Mesendoderm (in vitro differentiated cells): ENCODE measurements at regions not wholly inside any gene's neighbourhood (a gene's known extent, or its start where the extent isn't known, plus 50 kb on each side); places are given as distances from the start of the nearest gene placed in this dataset.

Experiments
- DNase-seq: peaks from one replicate; pipeline ENCODE4 v3.0.0; 2013
- H2AK5ac ChIP-seq: 2 replicates; pipeline ENCODE4 v1.6.1; 2013; ENCODE audit warnings: low read length, inconsistent platforms
- H2BK120ac ChIP-seq: 2 replicates; pipeline ENCODE4 v1.6.1; 2013; ENCODE audit warnings: low read depth, mild to moderate bottlenecking, low read length, moderate library complexity, mixed read lengths
- H2BK15ac ChIP-seq: replicated peaks from 2 replicates; pipeline ENCODE4 v1.6.1; 2013; ENCODE audit warnings: low read depth, mild to moderate bottlenecking, moderate library complexity
- H2BK5ac ChIP-seq: 2 replicates; pipeline ENCODE4 v1.6.1; 2013; ENCODE audit warnings: low read length, inconsistent platforms
- H3K18ac ChIP-seq: 2 replicates; pipeline ENCODE4 v1.6.1; 2013; ENCODE audit warnings: mild to moderate bottlenecking, low read length, mixed read lengths
- H3K23ac ChIP-seq: one replicate; pipeline ENCODE4 v1.6.1; 2013; ENCODE audit warnings: low read length
- H3K27ac ChIP-seq: 2 replicates; pipeline ENCODE4 v1.5.1; 2013; ENCODE audit warnings: low read depth, mild to moderate bottlenecking, inconsistent platforms, low read length, moderate library complexity
- H3K27me3 ChIP-seq: 2 replicates; pipeline ENCODE4 v1.6.1; 2013; ENCODE audit warnings: low read length, control low read depth, mild to moderate bottlenecking, inconsistent platforms; ENCODE audit not compliant: insufficient read depth, poor library complexity
- H3K36me3 ChIP-seq: 2 replicates; pipeline ENCODE4 v1.6.1; 2013; ENCODE audit warnings: low read length, inconsistent platforms; ENCODE audit not compliant: control insufficient read depth, insufficient read depth
- H3K4ac ChIP-seq: one replicate; pipeline ENCODE4 v1.6.1; 2013; ENCODE audit warnings: low read depth, mild to moderate bottlenecking, low read length, moderate library complexity
- H3K4me1 ChIP-seq: 2 replicates; pipeline ENCODE4 v1.6.1; 2013; ENCODE audit warnings: low read depth, low read length, inconsistent platforms; ENCODE audit not compliant: control insufficient read depth
- H3K4me2 ChIP-seq: 2 replicates; pipeline ENCODE4 v1.6.1; 2013; ENCODE audit warnings: low read length
- H3K4me3 ChIP-seq: 2 replicates; pipeline ENCODE4 v1.5.1; 2013; ENCODE audit warnings: mild to moderate bottlenecking, low read length
- H3K56ac ChIP-seq: one replicate; pipeline ENCODE4 v1.6.1; 2013; ENCODE audit warnings: low read length
- H3K79me1 ChIP-seq: 2 replicates; pipeline ENCODE4 v1.6.1; 2013; ENCODE audit warnings: low read length, inconsistent platforms
- H3K79me2 ChIP-seq: 2 replicates; pipeline ENCODE4 v1.6.1; 2013; ENCODE audit warnings: mild to moderate bottlenecking, low read length; ENCODE audit not compliant: control insufficient read depth, insufficient read depth
- H3K9ac ChIP-seq: 2 replicates; pipeline ENCODE4 v1.6.1; 2013; ENCODE audit warnings: low read length, inconsistent platforms
- H4K5ac ChIP-seq: one replicate; pipeline ENCODE4 v1.6.1; 2013; ENCODE audit warnings: low read length
- H4K8ac ChIP-seq: one replicate; pipeline ENCODE4 v1.6.1; 2013; ENCODE audit warnings: low read depth, mild to moderate bottlenecking, control low read depth, low read length, moderate library complexity
- WGBS: extraction: QIAGEN DNeasy Blood & Tissue Kit; methylation state at CpG from one replicate; pipeline ENCODE4 v1.1.7; 2013; ENCODE audit warnings: low lambda C conversion rate, missing lambda C conversion rate; ENCODE audit not compliant: insufficient coverage; ENCODE audit errors: extremely low coverage; 5-methylcytosine and 5-hydroxymethylcytosine counted together

DNA sequence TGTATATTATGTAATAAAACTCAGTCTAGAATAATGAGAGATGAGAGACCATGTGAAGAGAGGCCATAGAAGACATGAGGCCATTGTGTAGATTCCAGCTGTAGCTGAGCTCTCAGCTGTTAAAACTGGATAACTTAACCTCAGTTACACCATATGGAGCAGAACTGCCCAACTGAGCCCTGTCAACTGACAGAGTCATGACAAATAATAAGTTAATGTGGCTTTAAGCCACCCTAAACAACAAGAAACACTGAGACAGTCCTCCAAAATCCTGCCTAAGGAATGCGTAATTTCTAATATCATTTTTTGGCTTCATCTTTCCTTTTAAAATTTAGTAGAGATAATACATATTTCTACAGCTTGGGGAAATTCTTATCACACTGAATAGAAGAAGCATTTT lies 580.0 kb upstream of the RGS18 start:
- Histone ChIP-seq H2BK120ac (no peak overlapping the region), H3K27ac (no peak overlapping the region), H3K4me2 (no peak overlapping the region), H3K36me3 (no peaks in the 10 kb centered on the region), H4K8ac (no peak overlapping the region), H3K79me1 (no peaks in the 10 kb centered on the region), H3K9ac (no peak overlapping the region), H2BK5ac (no peak overlapping the region), H3K27me3 (no peaks in the 10 kb centered on the region), H3K18ac (no peak overlapping the region), H3K56ac (no peak overlapping the region), H2AK5ac (no peak overlapping the region), H3K4me1 (no peaks in the 10 kb centered on the region), H3K4me3 (no peak overlapping the region), H3K79me2 (no peaks in the 10 kb centered on the region), H4K5ac (no peak overlapping the region), H3K23ac (no peak overlapping the region), H2BK15ac (no peak overlapping the region), H3K4ac (no peak overlapping the region)
- no CpG with 5 or more reads among the region's 1 CpG for WGBS
- no peak for DNase-seq

DNA sequence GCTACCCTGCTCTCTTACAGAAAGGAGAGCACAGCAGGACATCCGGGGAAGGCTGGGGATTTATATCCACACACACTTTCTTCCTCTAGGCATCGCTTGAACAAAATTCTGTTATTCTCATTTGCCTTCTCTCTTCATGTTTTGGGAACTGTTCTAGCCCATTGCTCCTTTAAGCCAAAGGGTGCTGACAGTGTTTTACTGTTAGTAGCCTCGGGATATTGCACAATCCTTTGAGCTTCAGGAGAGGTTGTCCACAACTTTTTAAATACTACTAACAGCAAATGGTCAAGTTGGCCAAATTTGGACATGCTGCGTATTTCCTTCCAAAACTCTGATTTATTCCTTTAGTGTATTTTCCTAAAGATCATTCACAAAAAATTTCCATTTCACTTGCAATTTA lies 579.2 kb upstream of the RGS18 start:
- Histone ChIP-seq H3K9ac (no peak overlapping the region), H3K4me1 (no peaks in the 10 kb centered on the region), H3K4ac (no peak overlapping the region), H3K4me2 (no peak overlapping the region), H3K36me3 (no peaks in the 10 kb centered on the region), H4K5ac (no peak overlapping the region), H3K79me1 (no peaks in the 10 kb centered on the region), H3K56ac (no peak overlapping the region), H3K4me3 (no peak overlapping the region), H4K8ac (no peak overlapping the region), H2BK15ac (no peak overlapping the region), H2BK5ac (no peak overlapping the region), H2BK120ac (no peak overlapping the region), H3K27me3 (no peaks in the 10 kb centered on the region), H3K27ac (no peak overlapping the region), H2AK5ac (no peak overlapping the region), H3K79me2 (no peaks in the 10 kb centered on the region), H3K18ac (no peak overlapping the region), H3K23ac (no peak overlapping the region)
- WGBS: no CpG with 5 or more reads among the region's 4 CpGs
- DNase-seq: no peak

- Histone ChIP-seq H4K5ac (no peak overlapping the region), H3K79me2 (no peaks in the 10 kb centered on the region), H4K8ac (no peak overlapping the region), H2BK15ac (no peak overlapping the region), H3K4me3 (no peak overlapping the region), H3K36me3 (no peaks in the 10 kb centered on the region), H3K27me3 (no peaks in the 10 kb centered on the region), H3K79me1 (no peaks in the 10 kb centered on the region), H3K4ac (no peak overlapping the region), H3K56ac (no peak overlapping the region), H2BK5ac (no peak overlapping the region), H3K9ac (no peak overlapping the region), H2BK120ac (no peak overlapping the region), H3K4me1 (no peaks in the 10 kb centered on the region), H3K18ac (no peak overlapping the region), H3K4me2 (no peak overlapping the region), H2AK5ac (no peak overlapping the region), H3K27ac (no peak overlapping the region), H3K23ac (no peak overlapping the region)
- DNase-seq: peak; percentile 73
- WGBS: no CpG with 5 or more reads among the region's 1 CpG
Measured at GRCh38 chr1:191582169-191582568, 576.1 kb upstream of the RGS18 start.

DNA sequence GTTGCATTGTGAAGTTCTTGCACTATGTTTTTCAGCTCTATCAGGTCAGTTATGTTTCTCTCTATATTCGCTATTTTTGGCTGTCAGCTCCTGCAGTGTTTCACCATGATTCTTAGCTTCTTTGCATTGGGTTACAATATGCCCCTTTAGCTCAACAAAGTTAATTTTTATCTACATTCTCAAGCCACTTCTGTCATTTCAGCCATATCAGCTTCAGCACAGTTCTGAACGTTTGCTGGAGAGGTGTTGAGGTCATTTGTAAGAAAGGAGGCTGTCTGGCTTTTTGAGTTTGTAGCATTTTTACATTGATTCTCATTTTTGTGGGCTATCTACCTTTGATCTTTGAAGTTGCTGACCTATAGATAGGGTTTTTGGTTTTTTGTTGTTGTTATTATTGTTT lies 573.2 kb upstream of the RGS18 start:
- Histone ChIP-seq H3K18ac (no peak overlapping the region), H2AK5ac (no peak overlapping the region), H3K23ac (no peak overlapping the region), H3K56ac (no peak overlapping the region), H4K5ac (no peak overlapping the region), H2BK15ac (no peak overlapping the region), H2BK120ac (no peak overlapping the region), H3K4me2 (no peak overlapping the region), H3K4me1 (no peaks in the 10 kb centered on the region), H3K27ac (no peak overlapping the region), H4K8ac (no peak overlapping the region), H2BK5ac (no peak overlapping the region), H3K79me2 (no peaks in the 10 kb centered on the region), H3K36me3 (no peaks in the 10 kb centered on the region), H3K4ac (no peak overlapping the region), H3K27me3 (no peaks in the 10 kb centered on the region), H3K9ac (no peak overlapping the region), H3K4me3 (no peak overlapping the region), H3K79me1 (no peaks in the 10 kb centered on the region)
- no peak for DNase-seq
- WGBS: no CpG with 5 or more reads among the region's 2 CpGs

DNA sequence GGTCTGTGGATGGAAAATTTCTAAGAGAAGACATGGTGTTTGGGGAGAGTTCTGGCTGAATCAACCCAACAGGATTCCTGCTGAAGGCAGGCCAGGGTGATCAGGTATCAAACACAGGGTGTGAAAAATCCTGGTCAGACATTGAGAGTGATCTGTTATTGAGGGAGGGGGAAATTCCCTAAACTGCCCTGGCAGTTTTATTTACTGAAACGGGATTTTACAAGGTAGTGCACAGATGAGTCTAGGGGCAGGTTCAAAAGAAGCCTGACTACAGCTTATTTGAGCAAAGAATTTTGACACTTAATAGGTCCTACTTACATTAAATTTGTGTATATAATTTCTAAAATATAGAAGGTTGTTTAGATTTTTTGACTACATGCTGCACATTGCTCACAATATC lies 569.4 kb upstream of the RGS18 start:
- H3K4me1 ChIP-seq: no peaks in the 10 kb centered on the region
- no peak for DNase-seq
- H3K27ac ChIP-seq: no peak overlapping the region
- H4K5ac ChIP-seq: no peak overlapping the region
- no peaks in the 10 kb centered on the region for H3K79me1 ChIP-seq
- no peak overlapping the region for H4K8ac ChIP-seq
- H3K9ac ChIP-seq: no peak overlapping the region
- no peak overlapping the region for H3K56ac ChIP-seq
- no peaks in the 10 kb centered on the region for H3K27me3 ChIP-seq
- H3K4ac ChIP-seq: no peak overlapping the region
- no peaks in the 10 kb centered on the region for H3K36me3 ChIP-seq
- no peak overlapping the region for H2BK120ac ChIP-seq
- no peak overlapping the region for H2BK15ac ChIP-seq
- H2AK5ac ChIP-seq: no peak overlapping the region
- H3K18ac ChIP-seq: no peak overlapping the region
- H3K23ac ChIP-seq: no peak overlapping the region
- WGBS: no CpG with 5 or more reads among the region's 1 CpG
- H2BK5ac ChIP-seq: no peak overlapping the region
- no peaks in the 10 kb centered on the region for H3K79me2 ChIP-seq
- no peak overlapping the region for H3K4me2 ChIP-seq
- H3K4me3 ChIP-seq: no peak overlapping the region

DNA sequence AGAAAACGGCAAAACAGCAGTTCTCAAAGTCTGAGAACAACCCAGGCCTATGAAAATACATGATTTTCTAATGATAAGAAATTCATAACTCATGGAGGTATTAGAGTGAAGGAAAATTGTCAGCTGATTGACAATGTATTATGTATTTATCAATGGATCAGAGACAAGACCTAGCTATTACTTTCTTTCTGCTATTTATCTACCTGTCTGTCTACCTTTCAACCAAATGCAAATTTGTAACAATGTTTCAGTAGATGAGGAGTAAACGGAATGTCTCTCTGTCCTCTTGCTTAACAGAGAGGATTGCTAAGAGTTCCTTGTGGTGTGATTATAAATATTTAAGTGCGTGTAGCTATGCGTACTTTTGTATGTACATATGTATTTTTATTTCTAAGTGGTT lies 568.7 kb upstream of the RGS18 start:
- no peak overlapping the region for H2AK5ac ChIP-seq

More for the DNA sequence above, 568.7 kb upstream of the RGS18 start:
- Histone ChIP-seq H3K79me1 (no peaks in the 10 kb centered on the region), H3K23ac (no peak overlapping the region), H4K8ac (no peak overlapping the region), H3K27me3 (no peaks in the 10 kb centered on the region), H2BK120ac (no peak overlapping the region), H2BK5ac (no peak overlapping the region), H3K56ac (no peak overlapping the region), H3K36me3 (no peaks in the 10 kb centered on the region), H3K79me2 (no peaks in the 10 kb centered on the region), H3K4ac (no peak overlapping the region), H3K4me1 (no peaks in the 10 kb centered on the region), H3K18ac (no peak overlapping the region), H3K27ac (no peak overlapping the region), H3K4me2 (no peak overlapping the region), H2BK15ac (no peak overlapping the region), H4K5ac (no peak overlapping the region), H3K9ac (no peak overlapping the region), H3K4me3 (no peak overlapping the region)
- no CpG with 5 or more reads among the region's 4 CpGs for WGBS
- DNase-seq: no peak
